ENCODE measurements at regions not wholly inside any gene's neighbourhood (a gene's known extent, or its start where the extent isn't known, plus 50 kb on each side); places are given as distances from the start of the nearest gene placed in this dataset.
A peak's percentile ranks its signal among the peaks of the same experiment; 100 is the strongest.

DNA sequence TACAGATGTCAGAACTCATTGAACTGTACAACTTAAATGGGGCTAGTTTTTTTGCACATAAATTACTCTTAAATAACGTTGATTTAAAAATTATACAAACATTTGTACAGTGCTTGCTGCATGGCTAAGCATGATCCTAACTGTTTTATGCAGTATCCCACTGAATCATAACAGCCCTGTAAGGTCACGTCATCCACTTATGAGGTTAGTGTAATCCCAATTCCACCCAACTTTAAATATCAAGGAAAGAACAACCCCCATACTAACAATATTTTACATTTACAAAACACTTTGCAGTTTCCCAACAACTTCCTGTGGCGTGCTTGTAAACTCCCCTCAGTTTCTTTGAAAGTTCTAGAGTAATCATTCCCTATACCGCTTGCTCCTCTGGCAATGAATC lies 190.1 kb upstream of the SALL1 start:
- no peak for DNase-seq

DNA sequence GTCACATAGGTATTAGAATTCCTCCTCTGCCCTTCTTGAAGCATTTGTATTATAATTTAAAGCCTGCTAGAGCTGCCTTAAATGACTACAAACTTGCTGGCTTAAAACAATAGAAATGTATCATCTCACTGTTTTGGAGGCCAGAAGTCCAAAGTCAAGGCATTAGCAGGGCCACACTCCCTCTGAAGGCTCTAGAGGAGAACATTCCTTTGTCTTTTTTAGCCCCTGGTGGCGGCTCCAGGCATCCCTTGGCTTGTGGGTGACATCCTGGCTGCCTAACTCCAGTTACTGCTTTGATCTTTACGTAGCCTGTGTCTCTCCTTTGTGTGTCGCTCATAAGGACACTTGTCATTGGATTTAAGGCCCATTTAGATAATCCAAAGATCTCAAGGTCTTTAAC lies 186.6 kb upstream of the SALL1 start:
- no peak for DNase-seq

DNA sequence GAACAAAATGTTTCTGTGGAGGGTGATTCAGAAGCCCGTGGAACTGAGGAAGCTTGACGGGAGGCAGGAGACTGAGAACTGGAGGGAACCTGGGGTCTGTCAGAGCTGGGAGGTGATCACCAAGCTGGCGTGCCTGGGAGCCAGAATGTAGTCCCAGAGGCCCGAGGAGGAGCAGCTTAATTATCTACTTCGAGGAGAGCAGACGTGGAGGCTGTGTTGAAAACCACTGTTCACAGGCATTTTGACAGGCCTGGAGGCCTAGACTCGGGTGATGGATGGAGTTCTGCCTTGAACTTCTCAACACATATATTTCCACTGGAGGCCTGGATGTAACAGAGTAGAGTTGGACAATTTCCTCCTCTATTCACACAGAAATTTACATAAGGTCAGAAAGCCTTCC lies 177.7 kb upstream of the SALL1 start:
- DNase-seq, result no peak

DNA sequence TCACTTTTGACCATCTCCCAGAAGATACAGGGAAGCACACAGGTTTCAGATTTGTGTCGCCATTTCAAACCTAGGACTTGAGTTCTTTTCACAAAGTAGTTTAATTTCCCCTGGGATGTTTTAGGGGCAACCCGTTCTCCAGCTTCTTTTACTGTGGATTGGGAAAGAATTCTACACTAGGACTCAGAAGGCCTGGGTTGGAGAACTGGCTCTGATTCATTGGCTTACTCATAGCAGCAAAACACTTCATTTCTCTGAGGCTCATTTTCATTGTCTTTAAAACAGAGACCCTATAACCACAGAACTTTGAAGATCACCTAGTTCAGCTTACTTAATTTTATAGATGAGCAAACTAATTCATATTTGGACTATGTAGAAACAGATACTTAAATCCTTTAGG lies 175.9 kb upstream of the SALL1 start:
- DNase-seq, result no peak

DNA sequence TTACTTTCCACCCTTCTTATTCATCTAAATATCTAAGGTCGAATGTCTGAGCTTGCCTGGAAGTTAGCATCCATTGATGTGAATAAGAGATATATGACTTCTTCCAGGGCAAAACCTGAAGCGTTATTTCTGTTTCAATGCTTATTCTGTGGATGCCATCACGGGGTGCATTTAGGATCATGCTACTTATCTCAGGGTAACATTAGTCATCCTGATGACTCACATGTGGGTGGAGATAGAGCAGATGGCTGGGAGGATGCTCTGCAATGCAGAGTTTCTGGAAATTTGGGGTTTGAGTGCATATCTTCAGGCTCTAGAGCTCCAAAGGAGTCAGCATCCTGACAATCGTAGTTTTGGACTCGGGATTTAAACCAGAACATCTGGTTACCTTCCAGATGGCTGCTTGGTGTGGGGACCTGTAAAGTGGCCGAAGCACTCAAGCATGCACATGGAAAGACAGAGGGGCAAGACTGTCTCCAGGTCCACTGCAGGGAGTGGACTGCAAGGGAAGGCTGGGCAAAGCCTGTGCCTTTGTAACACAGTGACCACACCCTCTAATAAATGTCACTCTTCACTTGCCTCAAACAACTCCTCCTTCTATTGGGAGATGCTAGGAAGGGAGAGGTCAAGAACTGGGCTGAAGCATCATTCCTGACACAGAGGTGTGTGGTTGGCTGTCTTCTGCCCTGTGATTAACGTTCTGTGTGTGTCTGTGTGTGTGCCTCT lies 175.2 kb upstream of the SALL1 start:
- DNase-seq, result peak; percentile 10

DNA sequence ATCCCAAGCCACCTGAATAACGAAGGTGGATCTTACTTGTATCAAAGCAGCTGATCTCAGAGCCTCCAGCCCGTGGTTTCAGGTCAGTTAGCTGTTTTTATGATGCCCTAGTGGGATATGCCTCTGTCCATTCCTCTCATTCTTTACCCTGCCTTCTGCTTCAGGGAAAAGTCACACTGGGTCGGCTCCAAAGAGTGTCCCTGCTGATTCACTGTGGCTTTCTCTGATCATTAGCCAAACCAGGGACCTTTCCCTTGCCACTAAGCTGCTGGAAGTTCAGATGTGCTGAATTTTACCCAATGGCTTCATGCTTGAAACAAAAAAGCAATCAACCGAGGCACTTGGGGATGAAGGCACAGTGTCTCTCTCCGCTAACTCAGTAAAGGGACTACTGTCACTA lies 170.2 kb upstream of the SALL1 start:
- DNase-seq, result no peak

DNA sequence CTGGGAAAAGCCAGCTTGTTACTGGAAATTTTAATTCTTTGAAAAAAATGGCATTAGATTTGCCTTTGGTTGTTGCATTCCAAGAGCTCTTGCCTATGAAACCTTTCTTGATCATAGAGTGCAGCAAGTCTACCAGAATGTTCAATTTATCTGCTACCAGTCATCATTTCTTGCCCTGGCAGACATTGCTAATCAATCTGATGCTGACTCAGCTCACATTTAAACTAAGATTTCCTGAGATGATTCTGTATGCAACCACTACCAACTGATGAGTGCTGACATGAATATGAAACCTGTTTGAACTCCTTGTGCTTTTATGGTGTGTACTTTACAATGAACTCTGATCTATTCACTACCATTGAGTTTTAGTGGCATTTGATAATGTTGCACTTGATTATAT lies 166.5 kb upstream of the SALL1 start:
- no peak for DNase-seq

DNA sequence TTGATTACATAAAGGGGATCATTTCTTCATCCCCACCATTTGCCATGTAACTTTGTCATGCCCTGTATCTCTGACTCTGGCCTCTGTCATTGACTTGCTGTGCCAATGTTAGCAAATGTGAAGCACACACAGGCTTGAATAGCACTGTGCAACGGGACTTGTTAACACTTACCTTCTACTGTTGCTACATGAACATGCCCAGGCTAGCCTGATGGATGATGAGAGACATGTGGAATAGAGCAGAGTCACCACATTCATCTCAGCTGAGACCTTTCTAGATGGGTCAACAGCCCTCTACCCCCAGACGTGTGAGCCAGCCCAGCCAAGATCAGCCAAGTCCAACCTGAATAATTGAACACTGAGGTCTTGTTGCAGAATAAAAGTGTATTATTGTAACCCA lies 162.1 kb upstream of the SALL1 start:
- no peak for DNase-seq

DNA sequence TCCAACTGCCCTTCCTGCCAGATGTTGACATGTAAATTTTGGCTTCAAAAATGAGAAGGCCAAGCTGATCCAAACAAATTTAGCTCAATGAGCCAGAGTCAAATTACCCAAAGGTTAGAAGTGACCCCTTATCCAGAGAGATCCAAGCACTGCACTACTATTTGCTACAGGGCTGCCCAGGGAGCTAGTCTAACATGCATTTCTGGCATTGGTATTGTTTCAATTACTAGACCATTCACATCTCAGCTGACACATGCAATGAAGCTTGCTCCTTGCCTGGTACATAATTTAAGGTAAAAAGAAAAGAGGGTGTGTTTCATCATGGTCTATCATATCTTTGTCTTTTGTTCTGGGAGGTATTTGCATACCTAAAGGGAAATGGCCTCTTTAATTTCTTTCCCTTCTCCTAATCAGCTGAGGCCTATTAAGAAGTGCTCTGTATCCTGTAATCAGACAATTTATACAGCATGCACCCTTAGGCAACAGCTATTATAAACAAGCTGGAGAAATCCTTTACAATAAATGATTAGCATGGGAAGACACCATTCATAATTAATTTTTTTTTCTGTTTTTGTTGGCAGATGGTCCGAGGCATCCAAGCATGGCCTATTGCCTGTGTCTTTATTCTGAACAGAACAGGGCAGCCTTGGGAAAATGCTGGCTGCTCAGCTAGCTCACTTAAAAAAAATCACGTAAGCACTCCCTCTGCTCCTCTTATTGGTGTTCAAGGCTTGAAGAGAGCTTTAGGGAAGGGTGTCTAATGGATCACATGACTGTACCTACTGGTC lies 161.5 kb upstream of the SALL1 start:
- no peak for DNase-seq

DNA sequence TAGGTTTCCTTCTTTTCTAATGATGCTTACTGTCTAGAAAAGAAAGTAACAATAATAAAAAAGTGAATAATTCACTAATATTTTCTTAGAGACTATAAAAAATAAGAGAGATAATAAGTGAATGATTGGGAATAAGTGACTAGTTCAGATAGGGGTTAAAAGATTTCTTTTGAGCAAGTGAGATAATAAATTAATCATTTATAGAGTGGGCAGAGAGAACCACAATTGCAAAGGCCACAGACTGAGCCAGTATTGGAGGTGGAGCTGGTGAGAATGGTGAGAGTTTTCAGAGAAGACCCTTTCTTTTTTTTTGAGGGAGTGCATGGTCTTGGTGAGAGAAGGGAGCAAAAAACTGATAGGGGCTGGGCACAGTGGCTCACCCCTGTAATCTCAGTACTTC lies 159.1 kb upstream of the SALL1 start:
- no peak for DNase-seq

DNA sequence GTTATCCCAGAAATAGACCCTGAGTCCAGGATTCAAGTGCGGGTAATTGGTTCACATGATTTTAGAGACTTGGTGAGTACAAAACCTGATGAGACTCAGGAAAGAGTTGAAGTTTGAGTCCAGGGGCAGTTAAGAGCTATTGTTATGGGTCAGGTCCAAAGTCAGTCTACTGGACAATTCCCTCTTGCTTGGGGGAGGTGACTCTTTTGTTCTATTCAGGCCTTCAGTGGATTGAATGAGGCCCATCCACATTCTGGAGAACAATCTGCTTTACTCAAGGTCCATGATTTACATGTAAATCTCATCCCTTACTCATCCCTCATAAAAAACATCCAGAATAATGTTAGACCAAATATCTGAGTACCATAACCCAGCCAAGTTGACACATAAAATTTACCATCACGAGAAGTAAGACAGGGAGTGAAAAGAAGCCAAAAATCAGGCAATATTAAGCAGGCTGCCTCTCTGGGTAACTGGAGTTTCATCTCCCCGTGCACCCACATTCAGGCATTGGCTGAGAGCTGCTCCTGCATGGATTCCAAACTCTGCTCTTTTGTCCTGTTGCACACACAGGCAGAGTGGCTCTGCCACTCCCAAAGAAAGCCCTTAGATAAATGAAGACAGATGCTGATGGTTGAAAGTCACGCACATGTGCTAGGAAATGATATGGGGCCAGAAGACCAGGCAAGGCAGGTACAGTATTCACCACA lies 156.0 kb upstream of the SALL1 start:
- DNase-seq, result no peak

DNA sequence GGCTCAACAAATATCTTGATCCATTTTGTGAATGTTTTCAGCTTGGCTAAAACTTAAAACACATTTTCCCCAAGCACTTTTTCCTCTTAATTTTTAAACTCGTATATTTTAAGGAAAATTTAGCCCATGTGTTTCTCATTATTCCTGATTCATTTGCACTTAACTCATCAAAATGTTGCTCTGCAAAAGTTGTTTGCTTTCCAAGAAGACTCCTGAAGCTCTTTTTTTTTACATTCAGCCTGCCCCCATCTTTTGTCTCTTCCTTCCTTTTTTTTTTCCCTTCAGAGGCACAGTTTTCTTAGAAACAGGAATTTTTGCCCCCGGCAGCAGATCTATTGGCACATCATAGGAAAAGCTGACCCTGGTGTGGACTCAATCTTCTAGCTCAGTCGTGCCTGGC lies 155.0 kb upstream of the SALL1 start:
- DNase-seq, result no peak

DNA sequence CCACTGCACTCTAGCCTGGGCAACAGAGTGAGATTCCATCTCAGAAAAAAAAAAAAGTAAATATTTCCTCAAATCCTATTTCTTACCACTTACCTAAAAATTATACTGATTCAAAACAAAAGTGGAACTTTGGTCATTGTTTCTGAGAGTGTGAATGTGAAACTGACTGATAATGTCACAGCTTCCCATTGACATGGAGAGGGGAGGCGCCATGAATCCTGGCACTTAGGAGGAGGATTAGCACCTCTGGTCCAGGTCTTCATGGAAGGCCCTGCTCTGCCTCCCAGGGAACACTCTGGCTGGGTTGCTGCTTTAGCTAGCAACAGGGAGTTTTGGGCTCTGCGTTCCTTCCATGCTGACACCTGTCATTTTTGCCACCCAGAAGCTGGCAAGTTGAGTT lies 154.3 kb upstream of the SALL1 start:
- no peak for DNase-seq

DNA sequence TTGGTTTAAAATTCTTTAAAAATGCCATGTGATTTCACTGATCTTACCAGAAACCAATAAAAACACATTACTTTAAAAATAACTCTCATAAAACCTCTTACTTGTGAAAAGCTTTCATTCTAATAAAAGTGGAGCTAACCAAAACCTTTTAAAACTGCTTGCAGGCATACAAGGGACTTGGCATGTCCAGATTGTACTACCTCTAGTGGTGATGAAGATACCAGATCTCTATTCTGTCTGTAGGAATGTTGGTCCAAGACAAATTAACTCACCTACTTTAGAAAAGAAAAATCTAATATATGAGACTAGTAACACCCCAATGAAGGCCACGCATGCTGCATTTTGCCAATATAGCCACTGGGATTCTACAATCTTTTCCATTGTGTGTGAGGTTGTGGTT lies 151.0 kb upstream of the SALL1 start:
- DNase-seq, result no peak

DNA sequence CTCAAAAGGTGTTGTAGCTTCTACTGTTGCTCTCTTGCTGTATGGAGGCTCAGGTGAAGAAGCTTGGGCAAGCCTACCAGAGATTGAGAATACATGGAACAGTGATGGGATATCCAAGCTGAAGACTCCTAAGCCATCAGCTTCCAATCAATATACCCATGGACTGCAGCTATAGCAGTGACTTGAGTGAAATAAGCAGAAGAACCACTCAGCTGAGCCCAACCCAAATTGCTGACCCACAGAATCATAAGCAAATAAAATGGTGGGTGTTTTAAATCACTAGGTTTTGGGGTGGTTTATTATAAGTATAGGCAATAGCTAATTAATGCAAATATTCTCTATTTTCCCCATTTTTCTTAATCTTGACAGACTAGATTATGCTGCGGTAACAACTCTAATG lies 147.7 kb upstream of the SALL1 start:
- no peak for DNase-seq

DNA sequence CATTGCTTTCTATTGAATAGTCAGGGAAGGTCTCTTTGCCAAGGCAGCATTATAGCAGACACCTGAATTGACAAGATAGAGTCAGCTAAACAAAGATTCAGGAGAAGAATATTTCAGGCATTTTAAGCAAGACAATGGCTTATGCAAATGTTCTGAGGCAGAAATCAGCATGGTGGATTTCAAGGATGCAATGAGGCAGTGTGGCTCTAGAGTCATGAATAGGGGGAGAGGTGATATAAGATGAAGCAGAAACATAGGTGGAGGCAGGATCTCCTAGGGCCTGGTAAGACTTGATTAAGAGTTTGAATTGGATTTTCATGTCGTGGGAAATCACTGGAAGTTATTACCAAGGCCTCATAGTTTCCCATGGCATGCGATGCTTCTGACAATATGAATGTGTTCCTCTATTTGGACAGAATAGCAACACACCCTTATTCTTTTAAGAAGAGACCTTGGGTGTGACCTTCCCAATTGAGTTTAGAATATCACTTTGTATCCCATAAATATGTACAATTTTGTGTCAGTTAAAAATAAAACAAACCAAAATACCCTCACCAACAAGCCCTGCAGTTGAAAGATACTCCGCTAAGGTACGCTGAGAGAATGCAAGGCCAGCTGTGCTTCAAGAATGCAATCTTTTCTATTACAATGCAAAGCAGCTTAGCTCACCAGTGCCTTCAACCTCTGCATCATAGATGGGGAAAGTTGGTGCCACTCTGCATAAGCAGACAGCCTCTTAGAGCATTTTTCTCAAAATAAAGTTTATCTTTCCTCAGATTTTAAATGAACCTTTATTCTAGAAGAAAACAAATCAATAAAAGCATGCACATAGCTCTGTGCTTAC lies 139.6 kb upstream of the SALL1 start:
- DNase-seq, result no peak

DNA sequence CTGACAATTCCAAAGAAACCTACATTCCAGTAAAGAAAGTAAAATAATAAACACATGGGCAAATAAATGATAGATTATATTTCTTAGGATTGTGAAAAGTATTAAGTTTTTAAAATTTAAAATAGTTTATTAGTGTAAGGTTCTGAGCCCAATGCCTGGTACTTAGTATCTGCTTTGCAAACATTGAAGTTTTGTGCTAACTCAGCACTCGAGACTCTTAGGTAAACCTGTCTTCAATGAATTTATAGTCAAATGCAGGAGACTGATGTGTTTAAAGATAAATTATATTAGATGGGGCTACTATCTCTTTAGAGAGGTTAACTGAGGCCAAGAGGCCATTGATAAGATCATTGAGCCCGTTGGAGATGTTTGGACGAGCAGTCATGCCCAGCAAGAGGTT lies 138.3 kb upstream of the SALL1 start:
- no peak for DNase-seq

DNA sequence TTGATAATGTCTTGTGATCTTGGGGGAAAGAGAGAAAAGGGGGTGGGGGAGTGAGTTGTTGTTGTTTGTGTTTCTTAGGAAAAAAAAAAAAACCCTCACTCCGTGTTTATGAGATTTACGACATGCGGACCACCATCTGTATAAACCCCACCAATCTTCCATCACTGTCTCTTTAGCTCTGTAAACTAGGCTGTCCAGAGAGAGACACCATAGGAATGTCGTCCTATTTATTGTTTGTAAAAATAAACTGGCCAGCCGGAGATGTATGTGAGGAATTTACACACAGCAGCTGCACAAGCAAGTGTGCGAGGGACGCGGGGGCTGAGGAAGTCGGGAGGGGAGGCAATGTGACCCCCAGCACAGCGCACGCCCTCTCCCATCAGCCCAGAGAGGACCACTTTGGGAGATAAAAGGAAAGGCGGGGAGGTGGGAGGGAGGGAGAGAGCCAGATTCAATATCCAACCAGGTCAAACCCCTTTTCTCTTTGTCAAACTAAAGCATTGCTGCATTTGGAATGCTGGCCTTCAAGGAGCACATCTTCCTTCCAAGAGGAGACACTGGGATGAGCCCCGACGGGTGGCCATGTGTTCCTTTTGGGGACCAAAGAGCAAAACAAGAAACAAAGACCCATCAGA lies 136.2 kb upstream of the SALL1 start:
- DNase-seq, result no peak

DNA sequence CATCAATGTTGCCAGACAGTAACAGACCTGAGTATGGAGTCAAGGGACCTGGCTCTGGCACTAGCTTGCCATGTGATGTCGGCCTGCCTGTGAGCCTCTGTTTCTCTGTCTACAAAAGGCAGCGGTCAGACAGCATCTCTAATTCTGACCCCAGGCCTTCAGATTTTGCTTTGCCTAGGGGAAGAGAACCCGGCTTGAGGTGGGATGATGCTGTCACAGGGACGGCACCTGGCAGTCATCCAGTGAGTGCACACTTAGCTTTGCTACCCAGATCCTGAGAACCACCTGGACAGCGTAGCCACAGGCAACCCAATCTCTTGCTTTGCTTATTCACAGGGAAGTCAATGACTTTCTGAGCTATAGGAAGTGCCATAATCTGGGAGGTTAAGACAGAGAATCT lies 135.2 kb upstream of the SALL1 start:
- DNase-seq, result no peak

DNA sequence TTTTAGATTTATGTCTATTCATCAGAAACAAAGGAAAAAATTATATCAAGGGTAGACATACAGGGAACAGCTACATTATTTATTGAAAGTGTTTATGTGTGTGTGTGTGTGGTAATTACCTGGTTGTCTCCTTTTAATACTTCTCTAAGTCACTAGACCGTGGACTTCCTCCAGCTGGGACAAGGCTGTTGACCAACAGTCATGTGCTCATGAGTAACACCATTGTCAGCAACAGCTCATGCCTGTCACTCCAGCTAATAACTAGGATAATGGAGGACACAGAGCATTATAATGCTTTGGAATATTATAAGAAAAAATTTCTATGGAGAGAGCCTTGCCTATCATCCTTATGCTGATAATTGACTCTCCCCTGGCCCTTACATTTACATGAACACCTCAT lies 125.3 kb upstream of the SALL1 start:
- DNase-seq, result no peak

DNA sequence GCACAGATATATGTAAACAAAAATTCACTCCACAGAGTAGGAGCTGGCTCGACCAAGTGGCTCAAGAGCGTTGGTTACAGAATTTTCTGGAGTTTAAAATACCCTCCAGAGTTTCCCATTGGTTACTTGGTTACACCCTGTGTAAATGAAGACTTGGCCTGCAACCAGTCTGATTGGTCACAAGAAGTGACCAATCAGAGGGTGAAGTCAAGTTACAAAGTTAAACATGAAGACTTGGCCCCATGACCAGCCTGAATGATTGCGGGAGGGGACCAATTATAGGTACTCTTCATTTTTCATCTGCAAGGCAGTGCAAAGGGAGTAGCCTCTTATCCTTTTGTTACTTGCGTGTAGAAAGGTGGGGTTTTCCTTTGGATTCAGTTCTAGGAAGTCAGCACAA lies 121.3 kb upstream of the SALL1 start:
- DNase-seq, result no peak

DNA sequence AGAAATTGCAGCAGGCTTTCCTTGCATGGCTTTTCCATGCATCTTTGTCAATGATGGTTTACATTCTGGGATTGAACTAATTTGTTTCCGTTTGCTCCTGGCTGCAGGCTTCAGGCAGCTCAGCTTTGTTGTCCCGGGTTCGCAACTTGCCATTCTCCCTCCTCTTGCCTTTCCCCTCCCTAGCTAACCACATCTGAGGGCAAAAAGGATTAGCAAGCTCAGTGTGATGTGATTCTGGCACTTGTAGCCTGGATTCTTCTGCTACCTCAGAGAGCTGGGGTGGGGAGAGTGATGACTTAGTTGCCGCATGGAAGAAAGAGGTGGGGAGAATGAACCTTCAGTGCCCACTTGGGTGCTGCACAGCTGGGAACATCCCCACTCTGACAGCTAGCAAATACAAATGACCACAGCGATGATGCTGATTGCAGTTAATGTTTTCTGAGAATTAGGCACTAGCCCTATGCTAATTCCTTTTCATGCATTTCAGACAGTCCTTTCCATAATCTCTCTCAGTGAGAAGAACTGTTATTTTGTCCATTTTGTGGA lies 120.2 kb upstream of the SALL1 start:
- DNase-seq, result no peak
